ENCODE measurements at regions not wholly inside any gene's neighbourhood (a gene's known extent, or its start where the extent isn't known, plus 50 kb on each side); places are given as distances from the start of the nearest gene placed in this dataset.

GRCh38 chr4:14902342-14902741 is 99.9 kb upstream of the CPEB2 start:
- TF ChIP-seq CTCF (IDR thresholded peaks at IDR 0.05; ENCODE audit: low read depth, low read length, poor library complexity, severe bottlenecking) (no peak), EZH2phosphoT487 (IDR thresholded peaks at IDR 0.05; ENCODE audit: borderline replicate concordance, low read length) (no peak)

All from DOHH2 (cell line).